HUES6 (cell line): ENCODE measurements at regions not wholly inside any gene's neighbourhood (a gene's known extent, or its start where the extent isn't known, plus 50 kb on each side); places are given as distances from the start of the nearest gene placed in this dataset.

Source experiments
- H3K27ac ChIP-seq: 2 replicates; pipeline ENCODE4 v1.7.0; 2013; ENCODE audit warnings: low read depth, mild to moderate bottlenecking, low read length, inconsistent platforms
- H3K27me3 ChIP-seq: 2 replicates; pipeline ENCODE4 v1.6.1; 2013; ENCODE audit warnings: low read length; ENCODE audit not compliant: control insufficient read depth, insufficient read depth
- H3K36me3 ChIP-seq: 2 replicates; pipeline ENCODE4 v1.6.1; 2013; ENCODE audit warnings: low read length; ENCODE audit not compliant: control insufficient read depth, insufficient read depth
- H3K4me1 ChIP-seq: 2 replicates; pipeline ENCODE4 v1.6.1; 2013; ENCODE audit warnings: low read length; ENCODE audit not compliant: control insufficient read depth, insufficient read depth
- H3K4me3 ChIP-seq: 2 replicates; pipeline ENCODE4 v1.5.1; 2013; ENCODE audit warnings: low read depth, low read length
- H3K9ac ChIP-seq: one replicate; pipeline ENCODE4 v1.6.1; 2013; ENCODE audit warnings: mild to moderate bottlenecking, low read length
- H3K9me3 ChIP-seq: 2 replicates; pipeline ENCODE4 v1.6.1; 2013; ENCODE audit warnings: low read depth, low read length; ENCODE audit not compliant: control insufficient read depth, insufficient read depth

DNA sequence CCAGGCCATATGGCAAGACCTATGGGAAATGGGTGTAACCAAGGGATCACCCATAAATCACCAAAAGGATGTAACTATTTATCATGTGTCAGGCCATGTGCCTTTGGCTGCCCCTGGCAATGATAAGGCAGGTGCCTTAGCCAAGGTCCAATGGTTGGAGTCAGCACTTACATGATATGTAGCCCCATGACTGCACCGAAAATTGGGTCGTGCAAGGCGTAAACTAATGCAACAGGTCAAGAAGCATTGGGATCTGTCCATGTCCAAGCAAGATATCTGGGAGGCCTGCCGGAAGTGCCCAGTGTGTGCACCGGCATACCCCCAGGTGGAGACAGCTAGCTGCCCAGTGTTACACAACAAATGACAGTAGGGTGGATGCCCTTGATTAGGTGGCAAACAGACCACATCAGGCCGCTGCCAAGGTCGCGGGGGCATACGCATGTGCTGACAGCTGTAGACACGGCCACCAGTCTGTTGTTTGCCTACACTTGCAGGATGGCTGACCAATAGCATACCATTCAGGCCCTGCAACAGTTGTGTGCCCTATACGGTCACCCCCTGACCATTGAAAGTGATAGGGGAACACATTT, 698.2 kb upstream of the AGA start:
- Histone ChIP-seq H3K27me3 (no peaks in the 10 kb centered on the region), H3K9me3 (no peaks in the 10 kb centered on the region)

DNA sequence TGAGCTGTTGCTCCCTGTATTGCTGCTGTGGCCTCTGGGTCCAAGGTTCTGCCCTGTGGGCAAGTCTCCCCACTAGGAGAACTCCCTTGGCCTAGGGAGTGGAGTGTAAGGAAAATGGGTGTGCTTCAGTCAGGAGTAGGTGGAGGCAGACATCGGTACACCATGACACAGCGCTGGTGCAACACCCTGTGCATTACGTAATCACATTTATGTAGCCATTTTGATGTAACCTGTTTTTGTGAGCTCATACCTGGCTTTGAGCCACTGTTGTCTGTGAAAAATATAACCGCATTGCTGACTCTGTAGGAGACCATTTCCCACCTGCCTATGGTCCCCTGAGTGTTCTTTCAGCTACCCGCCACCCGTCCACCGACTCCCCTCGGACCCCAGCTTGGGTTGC, 700.5 kb upstream of the AGA start:
- no peak overlapping the region for H3K9ac ChIP-seq
- H3K4me1 ChIP-seq, result no peaks in the 10 kb centered on the region
- no peaks in the 10 kb centered on the region for H3K27me3 ChIP-seq
- H3K9me3 ChIP-seq, result no peaks in the 10 kb centered on the region
- no peaks in the 10 kb centered on the region for H3K36me3 ChIP-seq
- no peak overlapping the region for H3K27ac ChIP-seq
- no peak overlapping the region for H3K4me3 ChIP-seq

More for the DNA sequence above, 698.2 kb upstream of the AGA start:
- no peaks in the 10 kb centered on the region for H3K4me1 ChIP-seq
- no peak overlapping the region for H3K9ac ChIP-seq
- H3K27ac ChIP-seq, result no peak overlapping the region
- no peaks in the 10 kb centered on the region for H3K36me3 ChIP-seq
- no peak overlapping the region for H3K4me3 ChIP-seq

DNA sequence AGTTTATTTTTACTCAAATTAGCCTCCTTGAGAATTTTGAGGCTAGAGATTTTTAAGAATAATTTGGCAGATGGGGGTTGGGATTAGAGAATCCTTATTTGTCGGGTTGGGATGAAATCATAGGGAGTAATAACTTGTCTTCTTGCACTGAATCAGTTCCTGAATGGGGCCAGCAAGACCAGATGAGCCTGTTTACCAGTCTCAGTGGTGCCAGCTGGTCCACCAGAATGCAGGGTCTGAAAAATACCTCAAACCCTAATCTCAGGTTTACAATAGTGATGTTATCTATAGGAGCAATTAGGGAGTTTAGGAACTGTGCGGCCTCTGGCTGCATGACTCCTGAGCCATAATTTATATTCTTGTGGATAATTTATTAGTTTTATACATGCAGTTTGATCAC, 705.9 kb upstream of the AGA start:
- no peak overlapping the region for H3K9ac ChIP-seq
- no peaks in the 10 kb centered on the region; the same call in 1 of the 2 replicates for H3K4me1 ChIP-seq
- H3K4me3 ChIP-seq, result no peak overlapping the region
- H3K27ac ChIP-seq, result no peak overlapping the region
- H3K36me3 ChIP-seq, result no peaks in the 10 kb centered on the region
- no peaks in the 10 kb centered on the region for H3K27me3 ChIP-seq
- no peaks in the 10 kb centered on the region for H3K9me3 ChIP-seq

- Histone ChIP-seq H3K9me3 (peaks cover 18% of the 10 kb centered on the region), H3K4me3 (no peak overlapping the region), H3K9ac (no peak overlapping the region), H3K27ac (no peak overlapping the region), H3K4me1 (no peaks in the 10 kb centered on the region), H3K36me3 (no peaks in the 10 kb centered on the region), H3K27me3 (no peaks in the 10 kb centered on the region)
These were observed 723.2 kb upstream of the AGA start for GRCh38 chr4:178165251-178165950.

DNA sequence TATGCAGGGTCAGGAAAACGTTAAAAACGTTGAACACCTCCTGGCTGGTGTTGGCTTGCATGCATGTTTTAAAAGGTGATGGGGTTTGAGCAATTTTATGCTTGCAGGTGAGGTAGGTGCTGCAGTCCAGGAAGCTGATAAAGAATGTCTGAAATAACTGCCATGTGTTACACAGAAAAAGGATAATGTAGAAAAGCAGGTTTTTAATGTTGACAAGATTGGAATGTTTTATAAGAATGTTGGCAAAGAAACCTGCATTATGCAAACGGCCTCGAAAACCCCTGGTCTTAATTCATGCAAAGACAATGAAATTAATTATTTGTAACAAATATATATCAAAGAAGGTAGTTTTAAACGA, 723.7 kb upstream of the AGA start:
- Histone ChIP-seq H3K27me3 (no peaks in the 10 kb centered on the region), H3K27ac (no peak overlapping the region), H3K9me3 (peaks cover 14% of the 10 kb centered on the region), H3K9ac (no peak overlapping the region), H3K4me3 (no peak overlapping the region), H3K36me3 (no peaks in the 10 kb centered on the region), H3K4me1 (no peaks in the 10 kb centered on the region)

GRCh38 chr4:178173771-178174170, 731.5 kb upstream of the AGA start:
- Histone ChIP-seq H3K36me3 (no peaks in the 10 kb centered on the region), H3K4me3 (no peak overlapping the region), H3K27me3 (no peaks in the 10 kb centered on the region), H3K27ac (no peak overlapping the region), H3K4me1 (no peaks in the 10 kb centered on the region), H3K9ac (no peak overlapping the region), H3K9me3 (no peaks in the 10 kb centered on the region)

- H3K4me1 ChIP-seq, result no peaks in the 10 kb centered on the region
- no peak overlapping the region for H3K27ac ChIP-seq
- no peaks in the 10 kb centered on the region for H3K27me3 ChIP-seq
- no peaks in the 10 kb centered on the region for H3K36me3 ChIP-seq
- H3K9me3 ChIP-seq, result no peaks in the 10 kb centered on the region
- no peak overlapping the region for H3K9ac ChIP-seq
- no peak overlapping the region for H3K4me3 ChIP-seq
These were observed 732.5 kb upstream of the AGA start for GRCh38 chr4:178174756-178175155.

DNA sequence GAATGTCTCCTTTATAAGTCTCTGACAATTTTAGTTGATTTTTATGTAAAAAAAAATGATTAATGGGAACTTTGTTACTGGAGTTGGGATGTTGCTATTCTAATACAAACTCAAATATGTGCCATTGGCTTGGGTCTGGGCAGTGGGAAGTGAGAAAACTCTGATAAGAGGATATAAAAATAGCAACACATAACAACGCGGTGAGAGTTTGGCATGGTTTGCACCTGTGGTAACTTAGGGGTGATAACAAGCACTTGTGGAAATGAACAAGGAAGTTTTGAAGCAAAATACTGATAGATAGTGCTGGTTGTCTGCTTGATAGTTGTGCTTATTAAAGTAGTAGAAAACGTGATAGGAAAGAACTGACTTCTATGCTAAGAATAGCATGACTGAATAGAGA, 743.3 kb upstream of the AGA start:
- H3K4me1 ChIP-seq, result no peaks in the 10 kb centered on the region
- H3K27me3 ChIP-seq, result no peaks in the 10 kb centered on the region
- H3K27ac ChIP-seq, result no peak overlapping the region
- H3K9ac ChIP-seq, result no peak overlapping the region
- no peak overlapping the region for H3K4me3 ChIP-seq
- H3K9me3 ChIP-seq, result no peaks in the 10 kb centered on the region
- no peaks in the 10 kb centered on the region for H3K36me3 ChIP-seq

DNA sequence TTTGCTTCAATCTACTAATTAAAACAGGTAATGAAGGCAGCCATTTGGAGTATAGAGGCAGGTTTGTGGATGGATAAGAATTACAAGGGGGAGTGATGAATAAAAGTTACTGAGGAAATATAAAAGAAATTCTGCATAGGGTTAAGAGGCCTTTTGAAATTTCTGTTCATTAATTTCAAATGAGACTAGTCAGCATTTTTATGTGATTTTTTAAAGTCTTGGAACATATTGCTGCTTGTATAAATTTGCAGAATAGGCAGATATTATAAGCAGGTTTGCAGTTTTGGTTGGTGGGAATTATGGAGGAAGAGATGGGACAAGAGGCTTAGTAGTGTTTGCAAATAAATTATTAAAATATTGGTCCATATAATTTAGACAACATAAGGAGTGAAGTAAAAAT, 750.4 kb upstream of the AGA start:
- Histone ChIP-seq H3K4me1 (no peaks in the 10 kb centered on the region), H3K27ac (no peak overlapping the region)

GRCh38 chr4:178196751-178197374, 754.6 kb upstream of the AGA start:
- no peaks in the 10 kb centered on the region for H3K27me3 ChIP-seq
- no peak overlapping the region for H3K4me3 ChIP-seq
- no peaks in the 10 kb centered on the region for H3K36me3 ChIP-seq
- H3K27ac ChIP-seq, result no peak overlapping the region
- no peaks in the 10 kb centered on the region for H3K4me1 ChIP-seq
- no peak overlapping the region for H3K9ac ChIP-seq
- no peaks in the 10 kb centered on the region for H3K9me3 ChIP-seq

More for the DNA sequence above, 750.4 kb upstream of the AGA start:
- Histone ChIP-seq H3K9me3 (no peaks in the 10 kb centered on the region), H3K4me3 (no peak overlapping the region), H3K36me3 (no peaks in the 10 kb centered on the region), H3K27me3 (no peaks in the 10 kb centered on the region), H3K9ac (no peak overlapping the region)

DNA sequence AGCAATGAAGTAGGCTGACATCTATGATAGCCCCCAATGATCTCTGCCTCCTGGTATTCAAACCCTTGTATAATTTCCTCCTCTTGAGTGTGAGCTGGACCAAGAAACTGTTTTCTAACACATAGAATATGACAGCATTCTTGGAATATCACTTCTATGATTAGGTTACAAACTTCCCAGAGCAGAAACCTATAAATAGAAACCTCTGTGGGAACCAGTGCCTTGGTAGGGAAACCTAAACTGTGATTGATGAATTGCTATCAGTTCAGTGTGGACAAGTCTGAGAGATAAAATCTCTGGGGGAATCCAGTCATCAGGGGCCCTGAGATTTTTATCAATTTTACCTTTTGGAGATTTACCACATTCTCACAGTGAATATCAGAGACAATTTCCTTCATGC, 756.5 kb upstream of the AGA start:
- Histone ChIP-seq H3K4me1 (no peaks in the 10 kb centered on the region), H3K9ac (no peak overlapping the region), H3K4me3 (no peak overlapping the region), H3K36me3 (no peaks in the 10 kb centered on the region), H3K27ac (no peak overlapping the region), H3K9me3 (peaks cover 2% of the 10 kb centered on the region; the same call in 1 of the 2 replicates), H3K27me3 (no peaks in the 10 kb centered on the region)
